ENCODE measurements at regions not wholly inside any gene's neighbourhood (a gene's known extent, or its start where the extent isn't known, plus 50 kb on each side); places are given as distances from the start of the nearest gene placed in this dataset.

DNA sequence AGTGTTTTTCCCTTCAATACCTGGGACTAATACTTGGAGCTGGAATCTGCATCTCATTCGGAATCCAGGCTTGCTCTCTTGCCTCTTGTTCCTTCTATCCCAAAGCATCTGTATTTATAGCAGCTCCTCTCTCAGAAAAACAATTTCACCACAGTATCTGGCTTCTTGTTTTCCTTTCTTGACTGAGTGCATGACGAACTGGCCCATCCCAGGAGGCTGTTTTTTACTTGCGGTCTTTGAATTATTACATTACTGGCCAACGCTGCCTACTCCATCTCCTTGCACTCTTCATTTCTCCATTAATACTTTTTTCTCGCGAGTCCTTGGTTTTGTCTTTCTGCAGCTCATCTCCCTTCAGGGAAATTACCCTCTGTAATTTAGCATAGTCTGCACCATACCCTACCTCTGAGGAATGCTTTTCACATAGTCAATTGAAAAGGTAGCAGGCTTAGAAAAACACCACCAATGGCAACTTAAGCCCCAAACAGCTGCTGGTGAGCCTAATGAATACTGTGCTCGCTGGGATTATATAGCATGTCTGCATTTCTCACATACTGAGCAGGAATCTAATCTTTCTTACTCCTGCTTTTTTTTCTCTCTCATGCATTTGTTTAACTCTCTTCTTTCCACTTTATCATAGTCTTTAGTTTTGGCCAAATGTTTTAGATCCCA is 277.4 kb upstream of the SESN3 start:
- DNase-seq: no peak

DNA sequence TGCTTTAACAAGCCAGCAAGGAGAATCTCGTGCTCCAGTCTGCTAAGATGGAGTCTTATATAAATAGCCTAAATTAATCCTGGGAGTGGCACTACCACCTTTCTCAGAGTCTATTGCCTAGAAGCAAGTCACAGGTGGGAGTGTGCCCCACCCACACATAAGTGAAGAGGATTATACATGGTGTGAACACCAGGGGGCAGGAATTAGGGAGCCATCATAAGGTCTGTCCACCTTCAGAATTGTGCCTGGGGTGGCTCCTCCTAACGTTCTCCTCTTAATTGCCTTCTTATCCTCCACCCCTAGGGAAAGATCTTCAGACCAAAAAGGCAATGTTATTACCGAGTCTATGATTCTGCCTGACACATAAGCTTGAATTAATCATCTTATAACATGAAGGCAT is 276.8 kb upstream of the SESN3 start:
- no peak for DNase-seq

DNA sequence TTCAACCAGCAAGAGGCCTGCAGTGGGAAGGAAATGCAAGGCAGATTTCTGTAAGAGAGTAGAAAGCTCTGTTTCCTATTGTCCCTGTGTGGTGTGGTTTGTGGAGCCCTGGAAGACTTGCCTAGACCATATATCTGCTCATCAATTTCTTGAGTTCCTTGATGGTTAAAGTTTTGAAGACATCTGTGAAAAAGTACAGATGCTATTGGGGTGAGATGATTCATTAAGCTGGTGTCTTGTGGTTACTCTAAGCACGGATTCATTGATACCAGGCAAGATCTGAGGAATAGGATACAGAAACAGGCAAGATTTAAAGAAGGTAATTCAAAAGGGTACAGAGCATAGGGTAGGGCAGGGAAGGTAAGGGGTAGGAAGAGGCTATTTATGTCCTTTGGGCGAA is 275.8 kb upstream of the SESN3 start:
- no peak for DNase-seq

DNA sequence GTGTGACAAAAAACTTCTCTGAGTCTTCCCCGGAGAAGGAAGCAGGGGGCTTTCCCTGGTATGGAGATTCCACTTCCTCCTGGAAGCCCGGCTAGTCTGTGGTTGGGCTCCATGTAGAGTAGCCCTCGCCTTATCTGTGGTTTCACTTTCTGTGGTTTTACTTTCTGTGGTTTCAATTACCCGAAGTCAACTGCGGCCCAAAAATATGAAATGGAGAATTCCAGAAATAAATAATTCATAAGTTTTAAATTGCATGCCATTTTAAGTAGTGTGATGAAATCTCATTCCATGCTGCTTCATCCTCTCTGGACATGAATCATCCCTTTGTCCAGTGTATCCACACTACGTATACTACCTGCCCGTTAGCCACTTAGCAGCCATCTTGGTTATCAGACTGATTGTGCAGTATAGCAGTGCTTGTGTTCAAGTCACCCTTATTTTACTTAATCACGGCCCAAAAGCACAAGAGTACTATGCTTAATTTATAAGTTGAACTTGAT is 275.0 kb upstream of the SESN3 start:
- no peak for DNase-seq

DNA sequence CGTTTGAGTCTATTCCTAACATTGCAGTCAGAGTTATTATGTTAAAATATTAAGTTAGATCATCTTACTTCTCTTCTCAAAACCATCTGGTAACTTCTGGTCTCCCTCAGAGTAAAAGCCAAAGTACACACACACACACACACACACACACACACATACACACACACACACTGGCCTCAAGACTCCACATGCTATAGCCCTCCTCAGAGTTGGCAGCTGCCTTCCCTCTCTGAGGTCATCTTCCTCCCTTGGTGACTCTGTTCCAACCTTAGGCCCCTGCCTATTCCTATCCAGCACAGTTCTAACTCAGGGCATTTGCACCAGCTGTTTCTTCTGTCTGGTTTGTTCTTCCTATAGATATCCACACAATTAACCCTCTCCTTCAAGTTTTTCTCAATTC is 272.0 kb upstream of the SESN3 start:
- no peak for DNase-seq

DNA sequence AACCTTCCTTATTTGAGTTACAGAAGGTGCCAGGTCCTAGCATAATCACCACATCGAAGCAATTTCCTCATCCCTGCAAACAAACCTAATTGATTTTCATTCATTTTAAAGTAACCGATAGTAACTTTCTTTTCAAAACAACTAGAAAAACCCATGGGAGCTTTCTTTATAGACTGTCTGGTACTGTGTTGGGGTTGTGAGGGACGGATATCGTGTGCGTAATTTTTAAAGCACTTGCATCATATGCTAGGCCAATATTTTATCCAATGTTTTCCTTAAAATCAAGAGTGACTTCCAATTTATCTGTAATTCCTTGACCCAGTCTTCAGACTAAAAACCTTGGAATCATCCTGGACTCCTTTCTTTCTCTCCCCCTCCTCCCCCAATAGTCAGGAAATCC is 271.5 kb upstream of the SESN3 start:
- no peak for DNase-seq

DNA sequence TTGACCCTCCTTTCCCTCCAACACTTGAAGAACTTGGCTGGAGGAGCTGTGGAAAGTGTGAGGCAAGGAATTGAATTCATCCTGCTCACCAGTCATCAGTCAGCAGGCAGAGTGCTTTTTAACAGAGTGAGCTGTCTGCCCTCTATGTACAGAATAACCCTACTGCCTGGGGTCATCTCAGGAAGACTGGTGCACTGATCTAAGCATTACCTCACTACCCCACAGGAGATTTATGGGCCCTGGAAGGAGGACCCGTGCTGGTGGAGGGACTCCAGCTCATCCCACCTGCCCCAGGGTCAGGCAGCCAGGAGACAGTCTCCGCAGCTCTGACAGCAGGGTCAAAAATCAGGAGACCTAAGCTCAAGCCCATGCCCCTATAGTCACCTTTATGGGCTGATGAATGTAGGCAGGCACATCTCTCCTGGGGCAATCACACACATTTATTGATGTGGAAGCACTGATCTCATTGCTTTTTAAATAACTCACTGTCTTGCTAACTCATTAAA is 270.8 kb upstream of the SESN3 start:
- no peak for DNase-seq

DNA sequence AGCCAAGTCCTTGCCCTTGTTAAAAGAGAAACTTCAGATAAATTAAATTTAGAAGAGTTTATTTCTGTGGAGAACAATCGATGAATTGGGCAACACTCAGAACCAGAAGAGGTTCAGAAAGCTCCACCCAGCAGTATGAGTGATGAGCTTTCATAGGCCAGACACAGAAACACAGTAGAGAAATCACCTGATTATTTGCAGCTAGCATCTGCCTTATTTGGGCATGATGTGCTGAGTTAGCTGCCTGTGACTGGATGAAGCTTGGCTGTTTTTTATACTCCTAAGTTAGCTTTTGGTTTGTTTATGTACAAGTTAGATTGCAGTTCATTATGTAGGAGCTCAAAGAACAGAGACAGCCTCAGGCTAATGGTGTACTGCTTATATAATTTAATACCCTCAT is 269.5 kb upstream of the SESN3 start:
- no peak for DNase-seq

DNA sequence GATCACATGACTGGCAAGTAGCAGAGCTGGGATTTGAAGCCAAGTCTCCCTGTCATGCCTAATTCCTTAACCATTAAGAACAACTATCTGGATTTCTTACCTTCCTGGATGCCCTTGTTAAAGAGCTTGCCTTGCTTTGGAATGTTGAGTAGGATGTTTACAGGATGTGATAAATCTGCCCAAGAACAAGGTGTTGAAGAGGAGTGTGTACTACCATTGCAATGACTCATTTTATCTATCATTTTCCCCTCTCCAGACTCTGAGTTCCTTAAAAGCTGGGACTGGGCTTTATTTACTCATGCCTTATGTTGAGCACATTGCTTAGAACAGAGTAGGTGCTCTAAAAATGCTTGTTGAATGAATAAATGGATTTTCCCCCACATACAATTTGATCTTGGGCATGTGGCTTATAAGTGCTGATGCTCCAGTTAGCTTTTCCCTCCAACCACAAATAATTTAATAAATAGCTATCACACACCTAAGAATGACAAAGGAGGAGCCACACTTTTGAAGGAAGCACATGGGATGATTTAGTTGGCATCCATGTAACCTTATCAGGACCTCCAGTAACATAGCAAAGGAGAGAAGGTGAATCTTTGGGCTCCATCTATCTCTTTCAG is 268.6 kb upstream of the SESN3 start:
- no peak for DNase-seq

DNA sequence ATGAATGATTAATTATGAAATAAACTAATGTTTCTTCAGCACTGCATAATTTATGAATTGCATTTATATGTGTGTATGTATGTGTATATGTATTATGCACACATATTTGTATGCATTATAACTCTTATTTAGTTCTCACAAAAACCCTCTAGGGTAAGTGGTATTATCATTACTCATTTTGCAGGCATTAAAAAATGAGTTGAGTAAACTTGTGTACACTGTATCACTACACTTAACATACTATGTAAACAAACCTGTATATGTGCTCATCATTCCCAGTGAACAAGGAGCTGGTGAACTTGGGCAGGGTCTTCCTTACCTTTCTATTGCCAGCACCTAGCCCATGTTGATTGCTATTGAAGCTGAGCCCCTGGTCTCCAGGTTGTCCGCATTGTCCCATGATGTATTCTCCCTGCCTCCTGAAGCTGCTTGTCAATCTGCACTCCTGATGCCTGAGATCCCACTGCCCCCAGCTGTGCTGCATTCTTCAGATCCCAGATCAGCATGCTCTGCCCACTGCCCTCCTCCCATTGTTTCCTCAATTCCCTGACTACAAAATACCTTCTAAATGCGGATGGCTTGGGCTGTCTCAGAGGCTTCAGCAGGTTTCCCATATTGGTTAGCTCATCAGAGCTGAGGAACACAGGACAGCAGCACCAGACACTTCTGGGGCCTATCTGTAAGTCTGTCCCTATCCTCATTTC is 267.9 kb upstream of the SESN3 start:
- no peak for DNase-seq

DNA sequence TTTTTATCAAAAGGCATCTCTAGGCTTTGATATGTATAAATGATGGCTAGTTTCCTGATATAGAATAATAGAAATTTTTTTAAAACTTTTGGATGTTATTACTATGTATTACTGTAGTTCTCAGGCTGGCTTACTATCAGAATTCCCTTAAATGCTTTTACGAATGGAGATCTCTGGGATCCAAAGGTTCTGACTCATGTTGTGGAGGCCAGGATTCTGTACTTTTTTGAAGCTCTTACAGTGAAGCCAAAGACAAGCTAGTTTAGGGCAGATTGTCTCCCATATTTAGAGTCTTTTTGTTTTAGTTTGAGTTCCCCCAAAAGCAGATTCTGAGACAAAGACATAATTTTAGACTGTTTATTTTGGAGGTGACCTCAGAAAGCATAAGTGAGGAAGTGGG is 265.9 kb upstream of the SESN3 start:
- DNase-seq: no peak

DNA sequence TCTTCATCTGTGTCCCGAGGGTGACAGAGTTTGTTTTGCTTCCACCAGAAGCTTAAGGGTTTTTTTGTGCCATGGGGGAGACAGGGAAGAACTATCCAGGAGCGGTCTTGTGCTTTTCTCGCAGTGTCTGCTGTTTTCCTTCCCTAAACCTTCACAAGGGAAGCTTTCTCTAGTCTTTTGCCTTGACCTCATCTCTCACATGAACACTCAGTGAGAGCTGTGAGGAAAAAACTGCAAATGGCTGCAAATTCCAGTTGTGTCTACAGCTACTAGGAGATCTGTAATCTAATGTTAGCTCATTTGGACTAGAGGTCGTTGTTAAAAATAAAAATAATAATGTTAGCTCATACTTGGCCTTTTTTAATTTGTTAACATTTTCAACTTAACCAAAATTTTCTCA is 264.7 kb upstream of the SESN3 start:
- no peak for DNase-seq

DNA sequence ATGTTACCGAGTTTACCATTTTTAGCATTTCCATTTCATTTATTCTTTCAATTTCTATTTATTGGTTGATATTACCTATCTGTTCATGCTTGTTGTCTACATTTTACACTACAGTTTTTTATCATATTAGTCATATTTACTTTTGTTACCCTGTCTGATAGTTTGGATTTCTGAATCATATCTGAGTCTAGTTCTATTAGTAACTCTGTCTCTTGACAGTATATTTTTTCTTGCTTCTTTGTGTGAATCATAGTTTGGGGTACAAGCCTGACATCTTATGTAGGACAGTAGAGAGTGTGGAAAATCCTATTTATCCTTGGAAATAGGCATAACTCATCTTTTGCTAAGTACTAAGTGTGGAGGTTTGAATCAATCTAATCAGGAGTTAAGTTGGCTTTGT is 263.9 kb upstream of the SESN3 start:
- no peak for DNase-seq

DNA sequence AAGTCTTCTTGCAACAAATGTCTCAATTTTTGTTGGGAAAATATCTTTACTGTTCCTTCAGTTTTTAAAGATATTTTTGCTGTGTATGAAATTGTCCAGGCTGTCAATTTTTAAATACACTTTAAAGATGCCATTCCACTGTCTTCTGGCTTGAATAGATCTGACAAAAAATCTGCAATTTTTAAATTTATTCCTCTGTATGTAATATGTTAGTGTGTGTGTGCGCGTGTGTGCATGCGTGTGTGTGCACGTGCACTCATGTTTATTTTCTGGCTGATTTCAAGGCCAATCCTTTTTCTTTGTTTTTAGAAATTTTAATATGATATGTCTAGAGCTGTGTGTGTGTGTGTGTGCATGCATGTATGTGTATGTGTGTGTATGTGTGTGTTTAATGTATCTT is 263.2 kb upstream of the SESN3 start:
- no peak for DNase-seq

DNA sequence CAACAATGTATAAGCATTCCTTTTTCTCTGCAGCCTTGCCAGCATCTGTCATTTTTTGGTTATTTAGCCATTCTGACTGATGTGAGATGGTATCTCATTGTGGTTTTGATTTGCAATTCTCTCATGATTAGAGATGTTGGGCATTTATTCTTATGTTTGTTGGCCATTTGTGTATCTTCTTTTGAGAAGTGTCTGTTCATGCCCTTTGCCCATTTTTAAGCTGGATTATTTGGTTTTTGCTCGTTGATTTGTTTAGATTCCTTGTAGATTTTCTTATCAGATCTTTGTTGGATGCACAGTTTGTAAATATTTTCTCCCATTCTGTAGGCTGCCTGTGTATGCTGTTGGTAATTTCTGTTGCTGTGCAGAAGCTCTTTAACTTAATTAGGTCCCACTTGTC is 259.6 kb upstream of the SESN3 start:
- no peak for DNase-seq

DNA sequence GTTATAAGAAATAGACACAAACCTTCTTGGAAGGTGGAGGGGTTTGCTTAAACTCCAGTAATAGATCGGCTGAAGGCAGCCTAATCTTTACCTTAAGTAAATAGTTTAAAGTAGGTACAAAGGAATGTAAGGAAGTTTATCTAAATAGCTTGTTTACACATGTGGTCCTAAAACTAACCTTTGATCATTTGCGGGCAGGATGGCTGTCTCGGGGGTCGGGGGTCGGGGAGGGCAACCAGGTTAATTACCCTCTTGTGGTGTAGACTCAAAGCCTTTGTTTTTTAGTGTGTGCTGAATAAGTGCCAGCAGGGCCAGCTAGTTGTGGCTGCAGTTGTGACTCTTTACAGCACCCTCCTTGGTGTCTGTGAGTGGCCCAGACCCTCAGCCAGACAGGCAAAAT is 256.9 kb upstream of the SESN3 start:
- no peak for DNase-seq

DNA sequence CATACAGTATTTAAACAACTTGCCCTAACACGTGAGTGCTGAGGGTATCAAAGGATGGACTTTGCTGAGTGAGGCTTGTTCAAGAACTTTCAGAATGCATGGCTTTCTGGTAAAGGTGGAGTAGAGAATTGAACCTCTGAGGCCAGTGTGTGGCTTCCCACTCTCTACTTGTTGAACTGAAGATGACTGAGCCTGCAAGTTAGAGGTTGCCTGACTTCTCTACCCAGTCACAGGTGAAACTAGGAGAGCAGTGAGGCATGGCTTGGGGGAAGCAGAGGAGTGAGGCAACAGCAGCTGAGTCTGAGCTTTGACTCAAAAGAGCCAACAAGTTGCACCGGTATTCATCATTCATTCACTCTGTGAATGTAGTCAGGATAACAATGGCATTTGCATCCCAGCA is 256.4 kb upstream of the SESN3 start:
- no peak for DNase-seq

DNA sequence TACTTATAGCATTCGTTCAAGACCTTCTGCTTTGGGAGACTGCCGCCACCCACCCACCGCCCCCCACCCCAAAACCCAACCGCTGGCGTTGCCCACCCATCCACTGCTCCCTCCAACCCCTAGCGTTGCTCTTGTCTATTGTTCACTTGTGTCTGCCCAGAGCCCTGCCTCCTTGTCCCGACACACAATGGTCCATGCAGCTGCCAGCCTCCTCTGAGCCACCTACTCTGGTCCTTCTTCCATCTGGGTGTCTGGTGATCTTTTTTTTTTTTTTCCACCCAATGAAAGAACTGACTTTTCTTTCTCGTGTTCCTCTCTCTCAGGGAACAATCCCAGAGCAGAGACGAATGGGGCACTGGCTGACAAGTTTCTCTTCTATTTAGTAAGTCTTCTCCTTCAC is 256.0 kb upstream of the SESN3 start:
- no peak for DNase-seq

DNA sequence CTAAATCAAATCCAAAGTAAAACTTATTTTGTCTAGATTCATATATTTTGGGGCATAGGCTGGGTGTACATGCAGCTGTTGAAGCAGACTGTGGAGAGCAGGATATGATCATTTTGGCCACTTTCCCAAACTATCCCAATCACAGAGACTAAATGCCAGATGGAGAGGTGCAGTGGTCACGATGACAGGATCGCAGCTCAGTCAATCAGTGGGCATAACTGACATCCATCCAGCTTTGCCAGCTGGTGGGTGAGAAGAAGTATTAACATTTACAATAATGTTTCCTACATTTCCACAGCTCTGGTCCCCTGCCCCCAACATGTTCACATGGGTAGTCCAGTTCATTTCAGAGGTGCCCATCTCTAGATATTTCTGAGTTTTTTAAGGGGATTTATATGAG is 255.5 kb upstream of the SESN3 start:
- peak; percentile 54 for DNase-seq

DNA sequence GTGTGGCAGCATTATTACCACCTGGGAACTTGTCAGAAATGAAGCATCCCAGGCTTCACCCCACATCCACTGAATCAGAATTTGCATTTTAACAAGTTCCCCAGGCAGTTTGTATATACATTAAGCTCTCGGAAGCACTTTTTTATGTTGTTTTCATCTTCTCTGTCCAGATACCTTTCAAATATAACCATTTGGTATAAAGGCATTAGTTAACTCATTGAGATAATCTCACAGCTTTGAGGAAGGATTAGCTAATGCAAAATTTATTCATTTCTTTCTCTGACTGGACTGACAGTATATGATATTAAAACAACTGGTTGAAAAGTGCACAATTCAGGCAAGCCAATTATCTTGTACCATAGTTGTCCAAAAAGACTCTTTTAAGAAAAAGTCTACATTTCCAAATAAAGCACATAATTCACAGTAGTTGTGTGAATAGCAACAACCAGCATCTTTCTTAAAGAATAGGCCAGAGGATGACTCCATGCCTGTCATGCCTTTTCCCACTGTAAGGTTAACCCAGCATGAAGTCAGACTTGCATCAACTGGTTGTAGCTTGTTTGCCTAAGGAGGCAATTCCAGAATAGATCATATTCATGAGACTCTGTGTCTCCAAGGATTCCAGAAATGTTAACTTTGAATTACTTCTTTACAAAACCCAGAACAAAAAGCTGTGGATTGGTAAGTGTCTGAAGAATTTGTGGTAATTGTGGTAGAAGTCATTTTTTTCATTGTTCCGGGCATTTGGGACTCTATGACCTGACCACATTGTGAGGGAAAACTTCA is 254.3 kb upstream of the SESN3 start:
- no peak for DNase-seq

DNA sequence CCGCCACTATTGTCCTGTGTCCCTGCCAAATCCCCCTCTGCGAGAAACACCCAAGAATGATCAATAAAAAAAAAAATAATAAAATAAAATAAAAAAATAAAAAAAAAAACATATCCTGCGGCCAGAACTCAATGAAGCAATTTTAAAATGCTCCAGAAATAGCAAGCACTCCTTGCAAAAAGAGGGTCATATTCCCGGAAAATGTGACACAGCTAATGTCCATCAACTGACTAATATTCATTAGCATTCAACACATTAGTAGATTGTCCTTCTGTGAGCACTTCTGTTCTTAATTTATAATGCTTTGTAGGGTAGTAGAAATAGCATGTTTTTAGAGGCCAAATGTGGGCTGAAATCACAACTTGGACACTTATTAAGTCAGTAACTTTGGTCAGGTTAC is 252.3 kb upstream of the SESN3 start:
- no peak for DNase-seq

DNA sequence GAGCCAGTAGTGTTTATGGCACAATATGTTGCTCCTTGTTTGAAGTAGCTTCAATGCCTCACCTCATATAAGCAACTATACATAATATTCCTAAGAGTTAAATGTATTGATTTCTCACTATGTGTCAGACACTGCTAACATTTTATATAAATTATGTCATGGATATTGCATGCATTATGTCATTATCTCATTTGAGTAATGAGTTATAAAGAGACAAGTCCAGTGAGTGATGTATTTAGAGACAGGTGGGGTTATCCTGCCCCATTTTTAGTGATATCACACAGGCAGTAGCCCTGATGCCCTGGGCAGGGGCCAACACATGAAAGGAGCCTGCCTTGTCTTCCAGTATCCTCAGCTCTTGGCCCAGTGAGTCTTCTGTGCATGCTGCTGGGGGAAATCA is 247.0 kb upstream of the SESN3 start:
- DNase-seq: no peak

DNA sequence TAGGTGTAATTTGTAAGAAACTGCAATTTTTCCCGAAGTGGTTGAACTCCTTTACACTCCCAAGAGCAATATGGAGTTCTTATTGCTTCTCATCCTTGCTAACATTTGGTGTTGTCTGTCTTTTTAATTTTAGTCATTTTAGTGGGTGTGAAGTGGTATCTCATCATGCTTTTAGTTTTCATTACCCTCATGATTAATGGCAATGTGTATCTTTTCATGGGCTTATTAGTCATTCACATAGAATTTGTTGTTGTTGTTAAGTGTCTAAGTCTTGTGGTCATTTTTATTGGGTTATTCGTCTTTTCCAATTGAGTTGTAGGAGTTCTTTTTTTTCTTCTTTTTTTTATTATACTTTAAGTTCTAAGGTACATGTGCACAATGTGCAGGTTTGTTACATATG is 238.3 kb upstream of the SESN3 start:
- no peak for DNase-seq

DNA sequence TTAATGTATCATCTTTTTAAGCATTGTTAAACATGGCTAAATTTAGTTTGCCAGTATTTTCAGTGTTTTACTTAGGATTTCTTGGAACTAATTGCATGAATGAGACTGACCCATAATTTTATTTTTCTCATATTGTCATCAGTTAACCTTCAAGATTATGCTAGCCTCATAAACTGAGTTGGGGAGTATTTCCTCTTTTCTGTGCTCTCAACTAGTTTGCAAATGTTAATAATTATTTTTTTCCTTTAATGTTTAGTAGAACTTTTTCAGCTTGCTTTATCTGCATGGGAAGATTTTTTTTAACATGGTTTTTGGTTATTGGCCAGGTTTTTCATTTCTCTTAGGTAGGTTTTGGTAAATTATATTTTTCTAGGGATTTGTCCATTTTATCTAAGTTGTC is 235.4 kb upstream of the SESN3 start:
- no peak for DNase-seq

All from NCI-H2171 treated with DMSO at 0.1 percent for 48 hours (cell line).